C4-2B (cell line): ENCODE measurements at regions not wholly inside any gene's neighbourhood (a gene's known extent, or its start where the extent isn't known, plus 50 kb on each side); places are given as distances from the start of the nearest gene placed in this dataset.

ENCODE experiments used
- CTCF ChIP-seq: fragments of 450-650 bp; conservative IDR thresholded peaks from 2 replicates; pipeline ENCODE4 v1.5.1; 2017; ENCODE audit warnings: mild to moderate bottlenecking
- ZFX ChIP-seq: fragments of 450-650 bp; IDR thresholded peaks from 2 replicates; pipeline ENCODE4 v1.6.1; 2017

DNA sequence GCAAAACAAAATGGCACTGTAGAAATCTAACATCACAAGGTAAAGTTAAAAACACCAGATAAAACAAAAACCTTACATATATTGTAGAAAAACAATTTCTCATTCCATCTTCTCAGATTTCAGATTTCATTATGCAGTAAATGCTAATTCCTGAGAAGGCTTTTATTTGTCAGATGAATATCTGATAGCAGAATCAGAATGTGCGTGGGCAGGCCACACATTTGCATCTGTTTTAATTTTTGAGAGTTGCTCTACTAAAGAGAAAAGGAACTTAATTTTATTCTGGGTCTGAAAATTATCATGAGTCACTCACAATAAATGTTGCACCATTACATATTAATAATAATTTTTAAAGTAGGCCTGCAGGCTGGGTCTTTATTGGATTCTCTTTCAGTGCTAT lies 329.3 kb upstream of the SPTLC3 start:
- TF ChIP-seq CTCF (no peak), ZFX (no peak)
